ENCODE measurements at regions not wholly inside any gene's neighbourhood (a gene's known extent, or its start where the extent isn't known, plus 50 kb on each side); places are given as distances from the start of the nearest gene placed in this dataset.

DNA sequence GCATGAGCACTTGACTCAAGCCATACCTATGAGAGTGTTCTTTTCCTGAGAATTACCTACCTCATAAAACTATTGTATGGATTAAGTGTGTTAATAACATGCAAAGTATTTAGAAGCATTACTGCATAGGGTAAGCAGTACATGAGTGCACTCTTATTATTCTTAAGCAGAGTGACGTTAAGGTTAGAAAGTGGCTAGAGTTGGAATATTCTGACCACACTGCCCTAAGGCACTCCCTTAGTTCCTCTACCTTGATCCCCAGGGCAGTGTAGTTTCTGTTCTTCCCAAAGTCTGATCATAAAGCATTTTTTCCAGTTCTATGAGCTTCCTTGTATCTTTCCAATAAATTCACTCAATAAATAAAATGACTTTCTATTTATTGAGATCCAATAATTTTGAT is 189.2 kb downstream of the PCSK1 start:
- TF ChIP-seq EP300 (IDR thresholded peaks at IDR 0.05) (no peak), POLR2A (IDR thresholded peaks at IDR 0.05) (no peak)
- TF ChIP-seq, protein P1, sequence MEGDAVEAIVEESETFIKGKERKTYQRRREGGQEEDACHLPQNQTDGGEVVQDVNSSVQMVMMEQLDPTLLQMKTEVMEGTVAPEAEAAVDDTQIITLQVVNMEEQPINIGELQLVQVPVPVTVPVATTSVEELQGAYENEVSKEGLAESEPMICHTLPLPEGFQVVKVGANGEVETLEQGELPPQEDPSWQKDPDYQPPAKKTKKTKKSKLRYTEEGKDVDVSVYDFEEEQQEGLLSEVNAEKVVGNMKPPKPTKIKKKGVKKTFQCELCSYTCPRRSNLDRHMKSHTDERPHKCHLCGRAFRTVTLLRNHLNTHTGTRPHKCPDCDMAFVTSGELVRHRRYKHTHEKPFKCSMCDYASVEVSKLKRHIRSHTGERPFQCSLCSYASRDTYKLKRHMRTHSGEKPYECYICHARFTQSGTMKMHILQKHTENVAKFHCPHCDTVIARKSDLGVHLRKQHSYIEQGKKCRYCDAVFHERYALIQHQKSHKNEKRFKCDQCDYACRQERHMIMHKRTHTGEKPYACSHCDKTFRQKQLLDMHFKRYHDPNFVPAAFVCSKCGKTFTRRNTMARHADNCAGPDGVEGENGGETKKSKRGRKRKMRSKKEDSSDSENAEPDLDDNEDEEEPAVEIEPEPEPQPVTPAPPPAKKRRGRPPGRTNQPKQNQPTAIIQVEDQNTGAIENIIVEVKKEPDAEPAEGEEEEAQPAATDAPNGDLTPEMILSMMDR (IDR thresholded peaks at IDR 0.05): no peak

Measured in tibial nerve (tissue), 4 donors.